Sigmoid colon (tissue), 4 donors: ENCODE measurements at regions not wholly inside any gene's neighbourhood (a gene's known extent, or its start where the extent isn't known, plus 50 kb on each side); places are given as distances from the start of the nearest gene placed in this dataset.

Experiments used
- POLR2AphosphoS5 ChIP-seq, 4 donors: sonication (generic); formaldehyde crosslinking; IDR thresholded peaks; one replicate each; pipeline ENCODE4 v1.6.1; 2017; ENCODE audit warnings: antibody characterized with exemption in 4 of 4
- TF ChIP-seq, protein P1 (sequence below), 4 experiments: fragments of 450-650 bp in 3 of 4; fragments of 200-600 bp in 1 of 4; IDR thresholded peaks; one replicate each; pipeline ENCODE4 v1.5.1; 2016 to 2019; ENCODE audit warnings: antibody characterized with exemption in 4 of 4, mild to moderate bottlenecking in 3 of 4, moderate library complexity in 2 of 4

DNA sequence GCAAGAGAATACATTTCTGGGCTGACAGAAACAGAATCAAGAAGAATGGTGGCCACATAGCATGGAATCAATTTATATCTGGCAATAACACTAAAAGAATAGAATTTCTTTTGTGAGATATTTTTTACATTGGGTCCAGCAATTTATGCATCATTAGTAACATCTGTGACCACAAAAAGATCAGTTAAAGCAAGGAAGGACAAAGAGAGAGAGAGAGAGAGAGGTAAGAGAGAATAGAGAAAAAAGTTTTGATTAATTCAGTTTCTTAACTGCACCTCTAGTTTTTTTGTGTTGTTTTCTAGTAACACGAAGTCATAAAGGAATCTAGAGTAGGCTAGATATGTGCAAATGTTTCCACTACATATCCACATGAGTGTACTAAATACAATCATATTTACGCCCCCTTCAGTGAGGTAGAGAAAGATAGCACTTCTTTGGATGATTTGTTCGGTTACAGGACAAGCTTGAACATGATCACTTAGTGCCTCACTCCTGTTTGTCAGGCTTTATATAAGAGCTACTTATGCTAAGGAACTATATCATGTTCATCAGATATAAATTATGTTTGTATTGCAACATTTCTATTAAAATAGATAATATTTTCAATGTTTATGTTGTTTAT lies 247.4 kb upstream of the COL3A1 start:
- TF ChIP-seq, protein P1, sequence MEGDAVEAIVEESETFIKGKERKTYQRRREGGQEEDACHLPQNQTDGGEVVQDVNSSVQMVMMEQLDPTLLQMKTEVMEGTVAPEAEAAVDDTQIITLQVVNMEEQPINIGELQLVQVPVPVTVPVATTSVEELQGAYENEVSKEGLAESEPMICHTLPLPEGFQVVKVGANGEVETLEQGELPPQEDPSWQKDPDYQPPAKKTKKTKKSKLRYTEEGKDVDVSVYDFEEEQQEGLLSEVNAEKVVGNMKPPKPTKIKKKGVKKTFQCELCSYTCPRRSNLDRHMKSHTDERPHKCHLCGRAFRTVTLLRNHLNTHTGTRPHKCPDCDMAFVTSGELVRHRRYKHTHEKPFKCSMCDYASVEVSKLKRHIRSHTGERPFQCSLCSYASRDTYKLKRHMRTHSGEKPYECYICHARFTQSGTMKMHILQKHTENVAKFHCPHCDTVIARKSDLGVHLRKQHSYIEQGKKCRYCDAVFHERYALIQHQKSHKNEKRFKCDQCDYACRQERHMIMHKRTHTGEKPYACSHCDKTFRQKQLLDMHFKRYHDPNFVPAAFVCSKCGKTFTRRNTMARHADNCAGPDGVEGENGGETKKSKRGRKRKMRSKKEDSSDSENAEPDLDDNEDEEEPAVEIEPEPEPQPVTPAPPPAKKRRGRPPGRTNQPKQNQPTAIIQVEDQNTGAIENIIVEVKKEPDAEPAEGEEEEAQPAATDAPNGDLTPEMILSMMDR (IDR thresholded peaks at IDR 0.05): no peak
- no peak for TF ChIP-seq POLR2AphosphoS5 (IDR thresholded peaks at IDR 0.05)
